Liver (tissue), 8 donors: ENCODE measurements at regions not wholly inside any gene's neighbourhood (a gene's known extent, or its start where the extent isn't known, plus 50 kb on each side); places are given as distances from the start of the nearest gene placed in this dataset.

Experiments used
- DNase-seq: peaks from one replicate; pipeline ENCODE4 v3.0.0-alpha.2; 2017; ENCODE audit warnings: low spot score
- H3K27ac ChIP-seq, 2 donors: one replicate each; pipeline ENCODE4 v1.7.0; 2013; ENCODE audit warnings: inconsistent platforms in 2 of 2, low read length in 2 of 2, control low read depth in 1 of 2, low read depth in 1 of 2, mild to moderate bottlenecking in 1 of 2
- H3K27me3 ChIP-seq, 4 donors: one replicate each; pipeline versions ENCODE4 v1.6.1 to v1.7.0; 2013; ENCODE audit warnings: low read length in 3 of 4, inconsistent platforms in 1 of 4, mild to moderate bottlenecking in 1 of 4, moderate library complexity in 1 of 4; ENCODE audit not compliant: control insufficient read depth in 4 of 4, insufficient read depth in 4 of 4
- H3K36me3 ChIP-seq, 4 donors: one replicate each; pipeline versions ENCODE4 v1.6.1 to v1.7.0; 2013; ENCODE audit warnings: low read length in 3 of 4, mild to moderate bottlenecking in 3 of 4, low read depth in 1 of 4, moderate library complexity in 1 of 4; ENCODE audit not compliant: control insufficient read depth in 4 of 4, insufficient read depth in 3 of 4
- H3K4me1 ChIP-seq, 4 donors: one replicate each; pipeline versions ENCODE4 v1.6.1 to v1.7.0; 2013; ENCODE audit warnings: low read length in 3 of 4, mild to moderate bottlenecking in 3 of 4, moderate library complexity in 1 of 4; ENCODE audit not compliant: control insufficient read depth in 4 of 4, insufficient read depth in 4 of 4
- H3K4me3 ChIP-seq, 3 donors: one replicate each; pipeline versions ENCODE4 v1.6.1 to v1.7.0; 2013; ENCODE audit warnings: low read length in 3 of 3, control low read depth in 1 of 3, low read depth in 1 of 3, mild to moderate bottlenecking in 1 of 3
- H3K9ac ChIP-seq, 2 donors: one replicate each; pipeline ENCODE4 v1.7.0; 2013; ENCODE audit warnings: low read length in 2 of 2, mild to moderate bottlenecking in 2 of 2, moderate library complexity in 2 of 2, control low read depth in 1 of 2, low read depth in 1 of 2
- H3K9me3 ChIP-seq, 4 donors: one replicate each; pipeline versions ENCODE4 v1.6.1 to v1.7.0; 2013; ENCODE audit warnings: low read length in 3 of 4; ENCODE audit not compliant: control insufficient read depth in 4 of 4
- EGR1 ChIP-seq, 2 donors: IDR thresholded peaks; 2 replicates each; pipeline ENCODE4 v1.6.1; 2016 to 2018; ENCODE audit warnings: antibody characterized with exemption in 2 of 2, low read depth in 2 of 2
- FOXA1 ChIP-seq: IDR thresholded peaks from 2 replicates; pipeline ENCODE4 v1.6.1; 2016; ENCODE audit warnings: antibody characterized with exemption
- FOXA2 ChIP-seq: IDR thresholded peaks from 2 replicates; pipeline ENCODE4 v1.6.1; 2016; ENCODE audit warnings: antibody characterized with exemption
- GABPA ChIP-seq, 2 donors: IDR thresholded peaks in 1 of 2; conservative IDR thresholded peaks in 1 of 2; 2 replicates each; pipeline ENCODE4 v1.6.1; 2016; ENCODE audit warnings: antibody characterized with exemption in 2 of 2, mild to moderate bottlenecking in 1 of 2, moderate library complexity in 1 of 2
- HNF4A ChIP-seq, 2 donors: conservative IDR thresholded peaks; 2 replicates each; pipeline ENCODE4 v1.6.1; 2016; ENCODE audit warnings: antibody characterized with exemption in 2 of 2, mild to moderate bottlenecking in 2 of 2
- HNF4G ChIP-seq: IDR thresholded peaks from 2 replicates; pipeline ENCODE4 v1.6.1; 2016; ENCODE audit warnings: antibody characterized with exemption
- JUND ChIP-seq, 2 donors: IDR thresholded peaks; 2 replicates each; pipeline ENCODE4 v1.6.1; 2016; ENCODE audit warnings: antibody characterized with exemption in 2 of 2
- MAX ChIP-seq: IDR thresholded peaks from 2 replicates; pipeline ENCODE4 v1.6.1; 2016; ENCODE audit warnings: antibody characterized with exemption
- NR2F2 ChIP-seq: IDR thresholded peaks from 2 replicates; pipeline ENCODE4 v1.6.1; 2016; ENCODE audit warnings: antibody characterized with exemption
- RAD21 ChIP-seq, 2 donors: IDR thresholded peaks; 2 replicates each; pipeline ENCODE4 v1.6.1; 2016; ENCODE audit warnings: antibody characterized with exemption in 2 of 2, mild to moderate bottlenecking in 2 of 2
- RXRA ChIP-seq, 2 donors: IDR thresholded peaks; 2 replicates each; pipeline ENCODE4 v1.6.1; 2017 to 2018; ENCODE audit warnings: antibody characterized with exemption in 2 of 2, mild to moderate bottlenecking in 1 of 2
- SP1 ChIP-seq: IDR thresholded peaks from 2 replicates; pipeline ENCODE4 v1.6.1; 2018; ENCODE audit warnings: antibody characterized with exemption, mild to moderate bottlenecking
- TAF1 ChIP-seq: conservative IDR thresholded peaks from 2 replicates; pipeline ENCODE4 v1.6.1; 2016; ENCODE audit warnings: antibody characterized with exemption, mild to moderate bottlenecking
- YY1 ChIP-seq: IDR thresholded peaks from 2 replicates; pipeline ENCODE4 v1.6.1; 2016; ENCODE audit warnings: antibody characterized with exemption, mild to moderate bottlenecking
- ZBTB33 ChIP-seq: IDR thresholded peaks from 2 replicates; pipeline ENCODE4 v1.6.1; 2016; ENCODE audit warnings: antibody characterized with exemption
- WGBS: extraction: QIAGEN DNeasy Blood & Tissue Kit; methylation state at CpG from one replicate; pipeline ENCODE4 v1.1.7; 2013; 5-methylcytosine and 5-hydroxymethylcytosine counted together
- TF ChIP-seq, protein P1 (sequence below): IDR thresholded peaks from 2 replicates; pipeline ENCODE4 v1.6.1; 2016; ENCODE audit warnings: antibody characterized with exemption, mild to moderate bottlenecking
- TF ChIP-seq, protein P2 (sequence below): IDR thresholded peaks from 2 replicates; pipeline ENCODE4 v1.6.1; 2016; ENCODE audit warnings: antibody characterized with exemption
- TF ChIP-seq, protein P3 (sequence below): fragments of 150-350 bp; IDR thresholded peaks from 2 replicates; pipeline ENCODE4 v1.5.1; 2017; ENCODE audit warnings: improper control_type of control experiment, low read depth, low read length; ENCODE audit not compliant: missing input control
- donor health status: healthy.
- donor health status: healthy.
- donor health status: healthy.
- donor health status: healthy.
- donor health status: healthy.

DNA sequence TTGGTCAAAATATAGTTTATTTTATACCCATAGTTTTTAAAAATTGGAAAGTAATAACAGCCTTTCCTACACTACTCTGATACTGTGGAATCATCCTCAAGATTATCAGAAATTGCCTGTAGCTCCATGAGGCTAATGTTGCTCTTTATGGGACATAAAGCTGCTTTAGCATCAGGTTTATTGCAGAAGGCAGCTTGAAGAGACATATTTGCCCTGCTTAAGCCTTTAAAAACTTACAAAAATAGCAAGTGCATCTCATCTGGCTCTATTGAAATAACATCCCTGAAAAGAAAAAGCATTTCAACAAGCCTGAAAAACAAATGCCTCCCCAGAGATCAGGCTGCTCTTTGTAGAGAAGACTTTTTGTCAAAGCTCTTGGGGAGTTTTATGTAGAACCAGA is 142.9 kb upstream of the MON1B start:
- no peak overlapping the region for H3K27ac ChIP-seq
- H3K9ac ChIP-seq, result no peak overlapping the region
- H3K4me3 ChIP-seq, result no peak overlapping the region
- DNase-seq, result no peak
- TF ChIP-seq FOXA1 (no peak), GABPA (IDR thresholded peaks at IDR 0.05 in 1 of 2, conservative IDR thresholded peaks at IDR 0.05 in 1 of 2) (no peak), JUND (IDR thresholded peaks at IDR 0.05) (no peak), YY1 (no peak), ZBTB33 (no peak), RXRA (IDR thresholded peaks at IDR 0.05) (no peak), HNF4A (conservative IDR thresholded peaks at IDR 0.05) (no peak), HNF4G (no peak), NR2F2 (no peak), FOXA2 (no peak), SP1 (no peak), RAD21 (IDR thresholded peaks at IDR 0.05) (no peak), TAF1 (no peak), EGR1 (IDR thresholded peaks at IDR 0.05; ENCODE audit: low read depth in 2 of 2) (no peak), MAX (no peak)
- TF ChIP-seq, protein P1, sequence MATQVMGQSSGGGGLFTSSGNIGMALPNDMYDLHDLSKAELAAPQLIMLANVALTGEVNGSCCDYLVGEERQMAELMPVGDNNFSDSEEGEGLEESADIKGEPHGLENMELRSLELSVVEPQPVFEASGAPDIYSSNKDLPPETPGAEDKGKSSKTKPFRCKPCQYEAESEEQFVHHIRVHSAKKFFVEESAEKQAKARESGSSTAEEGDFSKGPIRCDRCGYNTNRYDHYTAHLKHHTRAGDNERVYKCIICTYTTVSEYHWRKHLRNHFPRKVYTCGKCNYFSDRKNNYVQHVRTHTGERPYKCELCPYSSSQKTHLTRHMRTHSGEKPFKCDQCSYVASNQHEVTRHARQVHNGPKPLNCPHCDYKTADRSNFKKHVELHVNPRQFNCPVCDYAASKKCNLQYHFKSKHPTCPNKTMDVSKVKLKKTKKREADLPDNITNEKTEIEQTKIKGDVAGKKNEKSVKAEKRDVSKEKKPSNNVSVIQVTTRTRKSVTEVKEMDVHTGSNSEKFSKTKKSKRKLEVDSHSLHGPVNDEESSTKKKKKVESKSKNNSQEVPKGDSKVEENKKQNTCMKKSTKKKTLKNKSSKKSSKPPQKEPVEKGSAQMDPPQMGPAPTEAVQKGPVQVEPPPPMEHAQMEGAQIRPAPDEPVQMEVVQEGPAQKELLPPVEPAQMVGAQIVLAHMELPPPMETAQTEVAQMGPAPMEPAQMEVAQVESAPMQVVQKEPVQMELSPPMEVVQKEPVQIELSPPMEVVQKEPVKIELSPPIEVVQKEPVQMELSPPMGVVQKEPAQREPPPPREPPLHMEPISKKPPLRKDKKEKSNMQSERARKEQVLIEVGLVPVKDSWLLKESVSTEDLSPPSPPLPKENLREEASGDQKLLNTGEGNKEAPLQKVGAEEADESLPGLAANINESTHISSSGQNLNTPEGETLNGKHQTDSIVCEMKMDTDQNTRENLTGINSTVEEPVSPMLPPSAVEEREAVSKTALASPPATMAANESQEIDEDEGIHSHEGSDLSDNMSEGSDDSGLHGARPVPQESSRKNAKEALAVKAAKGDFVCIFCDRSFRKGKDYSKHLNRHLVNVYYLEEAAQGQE, result no peak
- TF ChIP-seq, protein P2, sequence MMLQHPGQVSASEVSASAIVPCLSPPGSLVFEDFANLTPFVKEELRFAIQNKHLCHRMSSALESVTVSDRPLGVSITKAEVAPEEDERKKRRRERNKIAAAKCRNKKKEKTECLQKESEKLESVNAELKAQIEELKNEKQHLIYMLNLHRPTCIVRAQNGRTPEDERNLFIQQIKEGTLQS, result no peak
- H3K27me3 ChIP-seq, result no peaks in the 10 kb centered on the region
- no peaks in the 10 kb centered on the region for H3K36me3 ChIP-seq
- H3K9me3 ChIP-seq, result no peaks in the 10 kb centered on the region
- H3K4me1 ChIP-seq, result no peaks in the 10 kb centered on the region

DNA sequence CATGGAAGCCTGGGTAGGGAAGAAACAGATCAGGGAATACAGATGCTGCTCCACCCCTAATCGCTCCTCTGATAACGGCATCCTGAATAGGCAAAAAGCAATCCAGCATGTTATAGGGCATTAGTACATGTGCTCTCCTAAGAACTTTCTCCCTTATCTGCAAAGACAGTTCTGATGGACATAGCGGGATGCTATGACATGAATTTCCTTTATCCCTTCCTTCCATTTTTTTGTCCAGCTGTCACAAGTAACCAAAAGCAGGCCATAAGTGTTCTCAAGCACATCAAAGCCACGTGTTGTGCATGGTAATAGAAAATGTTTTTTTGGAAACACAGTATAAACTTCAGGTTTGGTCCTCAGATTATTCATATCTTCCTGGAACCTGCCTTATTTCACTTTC is 141.4 kb upstream of the MON1B start:
- H3K4me1 ChIP-seq, result no peaks in the 10 kb centered on the region
- H3K9ac ChIP-seq, result no peak overlapping the region
- no peaks in the 10 kb centered on the region for H3K27me3 ChIP-seq
- H3K36me3 ChIP-seq, result no peaks in the 10 kb centered on the region
- no peak for DNase-seq
- no peak overlapping the region for H3K4me3 ChIP-seq
- no peak overlapping the region for H3K27ac ChIP-seq
- WGBS, result 80% methylated on average over 4 of the region's 4 CpGs
- H3K9me3 ChIP-seq, result no peaks in the 10 kb centered on the region
- TF ChIP-seq FOXA2 (no peak), MAX (no peak), GABPA (IDR thresholded peaks at IDR 0.05 in 1 of 2, conservative IDR thresholded peaks at IDR 0.05 in 1 of 2) (no peak), NR2F2 (no peak), TAF1 (no peak), RXRA (IDR thresholded peaks at IDR 0.05) (no peak), ZBTB33 (no peak), JUND (IDR thresholded peaks at IDR 0.05) (no peak), HNF4G (no peak), FOXA1 (no peak), YY1 (no peak)
- TF ChIP-seq, protein P3, sequence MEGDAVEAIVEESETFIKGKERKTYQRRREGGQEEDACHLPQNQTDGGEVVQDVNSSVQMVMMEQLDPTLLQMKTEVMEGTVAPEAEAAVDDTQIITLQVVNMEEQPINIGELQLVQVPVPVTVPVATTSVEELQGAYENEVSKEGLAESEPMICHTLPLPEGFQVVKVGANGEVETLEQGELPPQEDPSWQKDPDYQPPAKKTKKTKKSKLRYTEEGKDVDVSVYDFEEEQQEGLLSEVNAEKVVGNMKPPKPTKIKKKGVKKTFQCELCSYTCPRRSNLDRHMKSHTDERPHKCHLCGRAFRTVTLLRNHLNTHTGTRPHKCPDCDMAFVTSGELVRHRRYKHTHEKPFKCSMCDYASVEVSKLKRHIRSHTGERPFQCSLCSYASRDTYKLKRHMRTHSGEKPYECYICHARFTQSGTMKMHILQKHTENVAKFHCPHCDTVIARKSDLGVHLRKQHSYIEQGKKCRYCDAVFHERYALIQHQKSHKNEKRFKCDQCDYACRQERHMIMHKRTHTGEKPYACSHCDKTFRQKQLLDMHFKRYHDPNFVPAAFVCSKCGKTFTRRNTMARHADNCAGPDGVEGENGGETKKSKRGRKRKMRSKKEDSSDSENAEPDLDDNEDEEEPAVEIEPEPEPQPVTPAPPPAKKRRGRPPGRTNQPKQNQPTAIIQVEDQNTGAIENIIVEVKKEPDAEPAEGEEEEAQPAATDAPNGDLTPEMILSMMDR, result no peak
- TF ChIP-seq, protein P1, result no peak
- TF ChIP-seq, protein P2, result no peak
